ENCODE measurements at regions not wholly inside any gene's neighbourhood (a gene's known extent, or its start where the extent isn't known, plus 50 kb on each side); places are given as distances from the start of the nearest gene placed in this dataset.

DNA sequence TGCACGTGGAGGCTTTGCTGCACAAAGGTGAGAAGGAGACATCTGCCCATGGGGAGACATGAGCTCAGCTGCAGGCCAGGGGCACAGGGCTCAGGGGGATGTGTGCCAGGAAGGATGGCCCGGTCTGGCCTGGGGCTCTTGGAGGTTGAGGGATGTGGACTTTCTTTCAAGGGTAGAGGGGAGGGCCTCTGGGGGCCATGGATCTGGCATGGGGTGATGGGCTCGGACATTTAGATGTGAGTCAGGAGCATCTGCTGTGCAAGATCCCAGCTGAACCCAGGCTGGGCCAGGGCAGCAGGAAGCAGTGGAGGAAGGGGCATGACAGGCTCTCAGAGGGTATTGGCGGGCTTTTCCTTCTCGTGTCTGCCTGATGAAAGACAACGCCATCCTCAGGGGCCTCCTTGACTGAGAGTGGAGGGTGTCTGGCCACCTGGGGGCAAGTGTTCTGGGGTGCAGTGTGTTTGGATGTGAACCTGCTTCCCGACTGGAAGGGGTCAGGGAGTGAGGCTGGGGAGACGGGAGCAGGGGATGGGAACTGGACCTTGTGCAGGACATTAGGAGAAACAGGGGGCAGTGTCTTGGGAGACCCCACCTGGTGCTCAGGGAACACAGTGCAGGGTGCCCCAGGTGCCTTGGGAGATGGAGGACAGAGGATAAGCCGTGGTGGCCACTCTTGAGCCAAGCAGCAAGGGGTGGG lies 156.1 kb downstream of the ERMARD start:
- no peak overlapping the region for H3K4me3 ChIP-seq (ENCODE audit: low read depth, low read length)
- DNase-seq (ENCODE audit: low read depth): no peak
- TF ChIP-seq CTCF (IDR thresholded peaks at IDR 0.05; ENCODE audit: low read depth, low read length): no peak
- no peak for TF ChIP-seq MYC (IDR thresholded peaks at IDR 0.05; ENCODE audit: low read depth, low read length)
- TF ChIP-seq POLR2A (IDR thresholded peaks at IDR 0.05; ENCODE audit: extremely low read depth, insufficient read length): no peak
- TF ChIP-seq, protein P1, sequence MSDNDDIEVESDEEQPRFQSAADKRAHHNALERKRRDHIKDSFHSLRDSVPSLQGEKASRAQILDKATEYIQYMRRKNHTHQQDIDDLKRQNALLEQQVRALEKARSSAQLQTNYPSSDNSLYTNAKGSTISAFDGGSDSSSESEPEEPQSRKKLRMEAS (IDR thresholded peaks at IDR 0.05; ENCODE audit: low read depth, low read length): no peak

DNA sequence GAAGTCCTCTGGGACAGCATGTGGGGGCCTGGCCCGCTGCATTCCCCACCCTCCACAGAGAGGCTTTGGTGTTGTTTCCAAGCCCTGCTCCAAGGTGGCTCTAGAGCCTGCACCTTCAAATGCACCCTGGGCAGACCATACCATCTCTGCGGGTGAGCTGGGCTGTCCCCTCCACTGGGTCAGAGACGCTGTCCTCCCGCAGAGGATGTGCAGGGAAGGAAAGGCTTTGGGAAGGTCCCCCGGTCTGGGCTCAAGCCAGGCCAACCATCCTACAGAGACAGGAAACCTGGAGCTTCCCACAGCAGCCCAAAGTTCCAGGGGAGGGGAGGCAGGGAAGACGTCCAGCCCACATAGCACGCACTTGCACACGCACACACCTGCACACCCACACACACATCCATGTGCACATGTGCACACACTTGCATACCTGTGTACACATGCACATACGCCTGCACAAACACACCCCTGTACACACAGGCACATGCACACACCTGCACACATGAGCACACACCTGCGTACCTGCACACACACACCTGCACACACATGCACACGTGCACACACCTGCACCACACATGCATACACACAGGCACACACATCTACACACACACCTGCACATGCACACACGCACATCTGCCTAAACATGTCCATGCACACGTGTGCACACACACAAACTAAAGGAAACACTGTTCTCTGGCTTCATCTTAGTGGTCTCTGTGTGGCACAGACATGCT lies 155.4 kb downstream of the ERMARD start:
- no peak for DNase-seq (ENCODE audit: low read depth)
- no peak for TF ChIP-seq CTCF (IDR thresholded peaks at IDR 0.05; ENCODE audit: low read depth, low read length)
- no peak for TF ChIP-seq POLR2A (IDR thresholded peaks at IDR 0.05; ENCODE audit: extremely low read depth, insufficient read length)
- TF ChIP-seq MYC (IDR thresholded peaks at IDR 0.05; ENCODE audit: low read depth, low read length): no peak
- TF ChIP-seq, protein P1 (IDR thresholded peaks at IDR 0.05; ENCODE audit: low read depth, low read length): no peak
- no peak overlapping the region for H3K4me3 ChIP-seq (ENCODE audit: low read depth, low read length)

GRCh38 chr6:169906004-169906687 lies 154.7 kb downstream of the ERMARD start:
- TF ChIP-seq MYC (IDR thresholded peaks at IDR 0.05; ENCODE audit: low read depth, low read length): no peak
- TF ChIP-seq CTCF (IDR thresholded peaks at IDR 0.05; ENCODE audit: low read depth, low read length): no peak
- no peak for TF ChIP-seq POLR2A (IDR thresholded peaks at IDR 0.05; ENCODE audit: extremely low read depth, insufficient read length)
- TF ChIP-seq, protein P1 (IDR thresholded peaks at IDR 0.05; ENCODE audit: low read depth, low read length): no peak
- no peak for DNase-seq (ENCODE audit: low read depth)
- H3K4me3 ChIP-seq (ENCODE audit: low read depth, low read length): no peak overlapping the region

DNA sequence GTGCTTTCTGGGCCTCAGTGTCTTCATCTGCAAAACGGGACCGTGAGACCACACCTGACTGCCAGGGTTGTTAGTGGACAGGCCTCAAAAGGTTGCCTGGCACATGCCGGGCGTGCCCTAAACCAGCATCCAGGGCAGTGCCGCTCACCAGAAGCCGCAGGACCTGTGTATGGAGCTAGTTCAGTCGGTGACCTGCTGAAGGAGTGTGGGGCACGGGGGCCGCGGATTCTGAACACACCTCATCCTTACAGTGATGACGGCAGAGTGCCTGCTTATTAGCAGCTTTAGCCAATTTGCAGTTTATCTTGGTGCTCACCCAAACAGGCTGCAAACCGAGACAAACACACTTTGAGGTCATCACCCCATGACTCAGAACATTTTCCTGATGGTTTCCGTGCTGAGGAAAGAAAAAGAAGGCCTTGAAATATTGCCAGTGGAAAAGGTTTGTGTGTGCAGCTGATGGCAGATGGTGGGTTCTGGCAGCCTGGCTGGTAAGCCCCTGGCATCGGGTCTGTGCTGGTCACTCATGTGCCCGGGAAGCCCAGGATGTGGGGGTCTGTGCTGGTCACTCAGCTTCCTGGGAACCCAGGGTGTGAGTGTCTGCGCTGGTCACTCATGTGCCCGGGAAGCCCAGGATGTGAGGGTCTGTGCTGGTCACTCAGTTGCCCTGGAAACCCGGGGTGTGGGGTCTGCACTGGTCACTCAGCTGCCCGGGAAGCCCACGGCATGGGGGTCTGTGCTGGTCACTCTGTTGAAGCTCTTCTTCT lies 153.8 kb downstream of the ERMARD start:
- no peak overlapping the region for H3K4me3 ChIP-seq (ENCODE audit: low read depth, low read length)
- no peak for DNase-seq (ENCODE audit: low read depth)
- TF ChIP-seq POLR2A (IDR thresholded peaks at IDR 0.05; ENCODE audit: extremely low read depth, insufficient read length): no peak
- TF ChIP-seq MYC (IDR thresholded peaks at IDR 0.05; ENCODE audit: low read depth, low read length): no peak
- no peak for TF ChIP-seq CTCF (IDR thresholded peaks at IDR 0.05; ENCODE audit: low read depth, low read length)
- TF ChIP-seq, protein P1 (IDR thresholded peaks at IDR 0.05; ENCODE audit: low read depth, low read length): no peak
